ENCODE measurements at regions not wholly inside any gene's neighbourhood (a gene's known extent, or its start where the extent isn't known, plus 50 kb on each side); places are given as distances from the start of the nearest gene placed in this dataset.

DNA sequence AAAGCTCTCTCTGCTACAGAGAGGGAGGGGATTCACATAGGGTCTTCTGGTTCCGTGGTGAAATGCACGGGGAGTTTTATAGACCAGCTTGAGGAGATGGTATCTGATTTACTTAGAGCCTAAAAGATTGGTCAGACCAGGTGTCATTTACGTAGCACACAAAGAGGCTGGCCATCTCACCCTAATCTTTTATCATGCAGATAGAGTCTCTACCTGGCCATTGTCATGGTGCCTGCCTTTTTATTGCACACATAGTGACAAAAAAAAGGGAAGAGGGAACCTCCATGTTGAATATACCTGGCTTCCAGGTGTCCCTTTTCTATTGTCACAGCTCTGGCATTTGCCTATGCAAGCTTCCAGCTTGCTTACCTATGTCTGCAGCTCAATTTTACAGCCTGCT lies 1456.1 kb downstream of the GATA3 start:
- DNase-seq (ENCODE audit: low spot score): no peak
- Histone ChIP-seq H3K27ac (no peak overlapping the region), H3K36me3 (no peaks in the 10 kb centered on the region), H3K9me3 (no peaks in the 10 kb centered on the region), H3K27me3 (no peaks in the 10 kb centered on the region), H3K4me1 (no peaks in the 10 kb centered on the region), H3K4me3 (no peak overlapping the region)
- TF ChIP-seq CTCF (IDR thresholded peaks at IDR 0.05): no peak

DNA sequence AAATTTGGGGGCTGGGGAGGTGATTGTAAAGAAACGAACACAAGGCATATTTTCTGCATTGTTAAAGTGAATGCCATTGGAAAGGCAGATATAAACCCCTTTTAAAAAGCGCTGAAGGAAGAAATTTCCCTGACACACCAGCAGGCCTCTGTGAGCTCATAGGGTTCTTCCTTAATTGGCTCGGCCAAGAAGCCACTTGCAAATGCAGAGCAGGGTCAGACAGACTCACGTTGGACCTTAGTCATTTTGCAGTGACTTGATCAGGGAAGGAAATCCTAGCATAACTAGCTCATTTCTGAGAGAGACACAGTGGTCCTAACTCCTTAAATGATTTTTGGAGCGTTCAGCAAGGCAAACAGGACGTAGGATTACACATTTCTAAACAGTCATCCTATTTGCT lies 1461.4 kb downstream of the GATA3 start:
- Histone ChIP-seq H3K4me3 (no peak overlapping the region), H3K27me3 (no peaks in the 10 kb centered on the region), H3K4me1 (no peaks in the 10 kb centered on the region), H3K27ac (no peak overlapping the region), H3K36me3 (no peaks in the 10 kb centered on the region), H3K9me3 (no peaks in the 10 kb centered on the region)
- no peak for TF ChIP-seq CTCF (IDR thresholded peaks at IDR 0.05)
- DNase-seq (ENCODE audit: low spot score): no peak

- Histone ChIP-seq H3K4me1 (no peaks in the 10 kb centered on the region), H3K27me3 (no peaks in the 10 kb centered on the region), H3K9me3 (no peaks in the 10 kb centered on the region), H3K36me3 (no peaks in the 10 kb centered on the region), H3K27ac (no peak overlapping the region), H3K4me3 (no peak overlapping the region)
- no peak for DNase-seq (ENCODE audit: low spot score)
- TF ChIP-seq CTCF (IDR thresholded peaks at IDR 0.05): no peak
Observed at GRCh38 chr10:9535744-9536143, 1481.3 kb downstream of the GATA3 start.

- DNase-seq (ENCODE audit: low spot score): no peak
- no peaks in the 10 kb centered on the region for H3K4me1 ChIP-seq
- H3K4me3 ChIP-seq: no peak overlapping the region
- H3K36me3 ChIP-seq: no peaks in the 10 kb centered on the region
- H3K9me3 ChIP-seq: no peaks in the 10 kb centered on the region
- no peaks in the 10 kb centered on the region for H3K27me3 ChIP-seq
- no peak for TF ChIP-seq CTCF (IDR thresholded peaks at IDR 0.05)
- H3K27ac ChIP-seq: no peak overlapping the region
Observed at GRCh38 chr10:9545073-9545472, 1472.6 kb upstream of the CELF2 start.

DNA sequence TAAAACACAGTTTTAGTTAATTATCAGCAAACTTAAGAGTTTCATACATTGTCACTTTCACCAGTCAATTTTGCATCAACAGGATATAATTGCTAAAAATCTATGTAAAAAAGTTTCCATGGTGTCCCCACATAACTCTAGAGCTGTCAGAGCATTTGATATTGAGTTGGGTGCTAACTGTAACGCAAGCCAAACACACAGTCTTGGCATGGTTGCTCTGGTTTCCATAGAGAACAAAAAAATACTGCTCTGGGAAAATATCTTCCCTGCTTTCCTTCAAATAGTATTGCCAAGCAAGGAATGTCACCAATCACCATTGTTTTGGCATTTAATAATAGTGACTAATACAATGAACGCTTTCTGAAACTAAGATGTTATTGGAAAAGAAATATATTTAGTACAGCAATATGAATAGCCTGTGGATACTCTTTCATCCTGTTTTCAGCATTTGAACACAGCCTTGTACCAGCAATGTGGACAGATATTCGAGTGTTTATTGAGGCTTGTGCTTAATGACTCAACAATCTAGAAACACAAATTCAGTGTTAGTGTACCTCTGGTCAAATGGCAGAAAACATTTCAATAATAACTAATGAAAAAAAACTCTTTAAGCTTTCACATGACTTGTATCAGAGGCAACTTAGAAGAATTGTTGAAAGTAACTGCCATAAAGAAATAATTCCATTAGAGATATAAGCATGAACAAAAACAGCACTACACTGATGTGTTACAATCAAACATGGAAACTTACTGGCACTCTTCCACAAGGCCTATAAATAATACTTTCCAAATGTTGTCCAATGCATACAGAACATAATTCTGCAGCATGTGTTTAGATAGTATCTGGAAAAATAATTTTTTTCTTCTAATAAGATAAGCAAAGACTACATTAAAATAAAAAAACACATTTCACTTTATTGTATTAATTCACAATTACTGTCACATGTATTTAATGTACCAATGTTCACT lies 1469.5 kb upstream of the CELF2 start:
- no peak for DNase-seq (ENCODE audit: low spot score)
- Histone ChIP-seq H3K27ac (no peak overlapping the region), H3K27me3 (no peaks in the 10 kb centered on the region)

More for the DNA sequence above, 1469.5 kb upstream of the CELF2 start:
- no peak overlapping the region for H3K4me3 ChIP-seq
- H3K4me1 ChIP-seq: no peaks in the 10 kb centered on the region
- no peaks in the 10 kb centered on the region for H3K36me3 ChIP-seq
- peaks cover 0 to 6% of the 10 kb centered on the region in 2 donors for H3K9me3 ChIP-seq
- TF ChIP-seq CTCF (IDR thresholded peaks at IDR 0.05): no peak

All from right atrium auricular region (tissue), 2 donors.